ENCODE measurements at regions not wholly inside any gene's neighbourhood (a gene's known extent, or its start where the extent isn't known, plus 50 kb on each side); places are given as distances from the start of the nearest gene placed in this dataset.

DNA sequence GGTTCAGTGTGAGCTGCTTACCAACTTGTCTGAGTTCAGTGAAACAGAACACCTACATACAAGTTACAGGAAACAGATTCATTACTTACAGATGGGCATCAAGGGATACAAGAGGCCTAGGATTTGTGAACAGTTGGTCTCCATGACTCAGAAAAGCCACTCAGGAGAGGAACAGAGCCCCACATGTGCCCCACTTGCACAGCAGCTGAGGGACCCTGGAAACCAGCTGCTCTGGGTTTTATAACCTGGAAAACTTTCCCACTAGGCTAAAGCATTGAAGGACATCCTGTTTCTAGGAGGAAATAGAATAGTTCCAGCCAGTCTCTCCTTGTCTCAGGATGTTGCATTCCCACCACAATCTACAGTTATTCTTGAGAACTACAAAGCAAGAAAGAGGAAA, 530.0 kb downstream of the ZNF804A start:
- no peak overlapping the region for H2BK12ac ChIP-seq (ENCODE audit: insufficient read length, low read depth, low read length)
- H3K4me2 ChIP-seq (ENCODE audit: insufficient read depth, insufficient read length, low read length) = no peak overlapping the region
- H3K79me1 ChIP-seq (ENCODE audit: insufficient read depth, low read depth, low read length, poor library complexity, severe bottlenecking) = no peaks in the 10 kb centered on the region
- peaks cover 0 to 6% of the 10 kb centered on the region in 2 experiments; a peak in 1 of 4 replicates for H3K4me1 Mint-ChIP-seq
- no peak overlapping the region for H3K9ac ChIP-seq (ENCODE audit: extremely low read depth, insufficient read length, low read length)
- H3K27ac ChIP-seq (ENCODE audit: insufficient read length, low read depth, low read length) = no peak overlapping the region
- H3K23ac ChIP-seq (ENCODE audit: insufficient read length, low read depth, low read length) = no peak overlapping the region
- no peaks in the 10 kb centered on the region for H3K79me2 ChIP-seq (ENCODE audit: insufficient read depth, low read length)
- H3K9me3 ChIP-seq (ENCODE audit: control insufficient read depth, low read depth, low read length) = no peaks in the 10 kb centered on the region
- no peaks in the 10 kb centered on the region for H4K20me1 ChIP-seq (ENCODE audit: control insufficient read depth, insufficient read depth, insufficient read length)
- H3K27me3 Mint-ChIP-seq (ENCODE audit: low read depth) = no peaks in the 10 kb centered on the region
- no peaks in the 10 kb centered on the region for H3K27me3 ChIP-seq (ENCODE audit: insufficient read depth, low read length)
- H3K18ac ChIP-seq (ENCODE audit: insufficient read length, low read depth, low read length) = no peak overlapping the region
- H3K56ac ChIP-seq (ENCODE audit: insufficient read length, low read depth, low read length) = no peak overlapping the region
- no peak overlapping the region for H2AK5ac ChIP-seq (ENCODE audit: insufficient read length, low read length)
- no peak overlapping the region for H3T11ph ChIP-seq (ENCODE audit: low read length)
- peaks cover 0 to 3% of the 10 kb centered on the region in 2 experiments; a peak in 2 of 5 replicates for H3K9me3 Mint-ChIP-seq
- no peaks in the 10 kb centered on the region for H3K4me1 ChIP-seq (ENCODE audit: insufficient read depth, low read length)
- H4K5ac ChIP-seq (ENCODE audit: insufficient read length, low read depth, low read length) = no peak overlapping the region
- H3K36me3 Mint-ChIP-seq (ENCODE audit: insufficient read depth in 1 of 3, low read depth in 3 of 3) = no peaks in the 10 kb centered on the region
- H4K8ac ChIP-seq (replicated peaks; ENCODE audit: insufficient read length, low read depth, low read length) = no peak overlapping the region
- no peak overlapping the region for H3K4me3 Mint-ChIP-seq
- TF ChIP-seq, protein P1, sequence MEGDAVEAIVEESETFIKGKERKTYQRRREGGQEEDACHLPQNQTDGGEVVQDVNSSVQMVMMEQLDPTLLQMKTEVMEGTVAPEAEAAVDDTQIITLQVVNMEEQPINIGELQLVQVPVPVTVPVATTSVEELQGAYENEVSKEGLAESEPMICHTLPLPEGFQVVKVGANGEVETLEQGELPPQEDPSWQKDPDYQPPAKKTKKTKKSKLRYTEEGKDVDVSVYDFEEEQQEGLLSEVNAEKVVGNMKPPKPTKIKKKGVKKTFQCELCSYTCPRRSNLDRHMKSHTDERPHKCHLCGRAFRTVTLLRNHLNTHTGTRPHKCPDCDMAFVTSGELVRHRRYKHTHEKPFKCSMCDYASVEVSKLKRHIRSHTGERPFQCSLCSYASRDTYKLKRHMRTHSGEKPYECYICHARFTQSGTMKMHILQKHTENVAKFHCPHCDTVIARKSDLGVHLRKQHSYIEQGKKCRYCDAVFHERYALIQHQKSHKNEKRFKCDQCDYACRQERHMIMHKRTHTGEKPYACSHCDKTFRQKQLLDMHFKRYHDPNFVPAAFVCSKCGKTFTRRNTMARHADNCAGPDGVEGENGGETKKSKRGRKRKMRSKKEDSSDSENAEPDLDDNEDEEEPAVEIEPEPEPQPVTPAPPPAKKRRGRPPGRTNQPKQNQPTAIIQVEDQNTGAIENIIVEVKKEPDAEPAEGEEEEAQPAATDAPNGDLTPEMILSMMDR (conservative IDR thresholded peaks at IDR 0.05) = no peak
- no peak overlapping the region for H2BK5ac ChIP-seq (ENCODE audit: insufficient read length, low read length)
- H3K27ac Mint-ChIP-seq = no peak overlapping the region
- no peak overlapping the region for H4K91ac ChIP-seq (ENCODE audit: insufficient read length, low read depth, low read length)
- H2BK15ac ChIP-seq (ENCODE audit: low read depth, low read length) = no peak overlapping the region
- DNase-seq = no peak
- no peak overlapping the region for H2BK120ac ChIP-seq (ENCODE audit: low read depth, low read length, poor library complexity, severe bottlenecking)
- no peaks in the 10 kb centered on the region for H3K23me2 ChIP-seq (ENCODE audit: insufficient read length, low read depth, low read length, poor library complexity, severe bottlenecking)
- no peak overlapping the region for H3K14ac ChIP-seq (ENCODE audit: insufficient read depth, low read length)
- H3K4ac ChIP-seq (ENCODE audit: low read depth, low read length) = no peak overlapping the region
- H2AFZ ChIP-seq (ENCODE audit: low read length) = no peak overlapping the region
- no peak overlapping the region for H2BK20ac ChIP-seq (ENCODE audit: low read depth, low read length, poor library complexity, severe bottlenecking)

Data from H9 (cell line).